H1 (cell line): ENCODE measurements at regions not wholly inside any gene's neighbourhood (a gene's known extent, or its start where the extent isn't known, plus 50 kb on each side); places are given as distances from the start of the nearest gene placed in this dataset.

Source experiments
- JUN ChIP-seq: IDR thresholded peaks from 2 replicates; pipeline ENCODE4 v1.6.1; 2011; ENCODE audit warnings: low read depth, mild to moderate bottlenecking, improper control_type of control experiment, low read length

DNA sequence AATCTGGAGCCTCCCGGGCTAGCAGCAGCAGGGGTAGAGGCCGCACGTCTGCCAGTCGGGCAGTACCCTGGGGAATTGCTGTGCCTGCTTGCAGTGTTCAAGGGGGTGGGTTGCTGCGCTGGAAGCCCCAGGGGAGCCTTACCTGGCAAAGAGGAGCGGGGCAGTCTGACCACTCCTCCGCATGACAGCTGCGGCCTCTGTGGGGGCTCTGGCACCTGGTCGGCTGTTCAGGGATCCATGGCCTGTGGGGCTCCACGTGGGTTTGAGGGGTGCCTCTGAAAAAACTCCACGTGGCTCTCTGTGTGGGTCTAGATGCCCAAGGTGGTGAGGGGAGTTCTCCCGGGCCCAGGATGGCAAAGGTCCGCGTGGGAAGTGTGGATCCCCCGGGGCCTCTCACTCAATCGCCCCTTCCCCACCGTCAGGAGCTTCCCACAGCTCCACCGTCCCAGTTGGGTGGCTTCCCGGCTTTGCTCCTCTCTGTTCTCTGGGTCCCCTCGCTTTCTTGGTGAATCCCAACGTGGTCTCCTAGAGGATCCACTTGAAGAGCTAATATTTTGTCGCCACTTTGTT is 184.5 kb downstream of the EFHB start (continued):
- no peak for TF ChIP-seq JUN
